ENCODE measurements at regions not wholly inside any gene's neighbourhood (a gene's known extent, or its start where the extent isn't known, plus 50 kb on each side); places are given as distances from the start of the nearest gene placed in this dataset.

DNA sequence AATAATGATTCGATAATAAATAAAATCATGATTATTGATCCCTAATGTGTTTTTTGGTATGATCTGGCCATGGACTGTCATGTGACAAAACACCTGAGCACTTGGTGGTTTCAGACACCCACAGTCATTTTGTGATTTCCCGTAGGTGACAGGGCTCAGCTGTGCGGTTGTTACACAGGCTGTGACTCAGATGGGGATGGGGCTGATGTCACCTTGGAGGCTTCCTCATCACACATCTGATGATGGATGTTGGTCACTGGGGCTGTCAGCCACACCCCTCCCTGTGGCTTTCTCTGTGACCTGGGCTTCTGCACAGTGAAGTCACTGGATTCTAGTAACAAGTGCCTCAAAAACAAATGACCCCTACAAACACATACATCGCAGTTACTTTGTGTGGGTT, 995.1 kb downstream of the BRD1 start:
- H3K4me3 ChIP-seq (ENCODE audit: low read length, poor library complexity, severe bottlenecking): no peak overlapping the region
- H2AFZ ChIP-seq (ENCODE audit: low read length): no peak overlapping the region
- no peak overlapping the region for H3K4me2 ChIP-seq (ENCODE audit: low read depth, low read length, poor library complexity, severe bottlenecking)
- TF ChIP-seq, protein P1, sequence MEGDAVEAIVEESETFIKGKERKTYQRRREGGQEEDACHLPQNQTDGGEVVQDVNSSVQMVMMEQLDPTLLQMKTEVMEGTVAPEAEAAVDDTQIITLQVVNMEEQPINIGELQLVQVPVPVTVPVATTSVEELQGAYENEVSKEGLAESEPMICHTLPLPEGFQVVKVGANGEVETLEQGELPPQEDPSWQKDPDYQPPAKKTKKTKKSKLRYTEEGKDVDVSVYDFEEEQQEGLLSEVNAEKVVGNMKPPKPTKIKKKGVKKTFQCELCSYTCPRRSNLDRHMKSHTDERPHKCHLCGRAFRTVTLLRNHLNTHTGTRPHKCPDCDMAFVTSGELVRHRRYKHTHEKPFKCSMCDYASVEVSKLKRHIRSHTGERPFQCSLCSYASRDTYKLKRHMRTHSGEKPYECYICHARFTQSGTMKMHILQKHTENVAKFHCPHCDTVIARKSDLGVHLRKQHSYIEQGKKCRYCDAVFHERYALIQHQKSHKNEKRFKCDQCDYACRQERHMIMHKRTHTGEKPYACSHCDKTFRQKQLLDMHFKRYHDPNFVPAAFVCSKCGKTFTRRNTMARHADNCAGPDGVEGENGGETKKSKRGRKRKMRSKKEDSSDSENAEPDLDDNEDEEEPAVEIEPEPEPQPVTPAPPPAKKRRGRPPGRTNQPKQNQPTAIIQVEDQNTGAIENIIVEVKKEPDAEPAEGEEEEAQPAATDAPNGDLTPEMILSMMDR (conservative IDR thresholded peaks at IDR 0.05; ENCODE audit: low read length): no peak
- TF ChIP-seq EZH2phosphoT487 (IDR thresholded peaks at IDR 0.05; ENCODE audit: borderline replicate concordance): no peak
- no peaks in the 10 kb centered on the region for H3K27me3 ChIP-seq (ENCODE audit: insufficient read depth, low read length, poor library complexity, severe bottlenecking)
- H3K9me3 ChIP-seq (ENCODE audit: insufficient read depth, low read depth, low read length): peaks cover 7% of the 10 kb centered on the region; the same call in 1 of the 2 replicates
- no peaks in the 10 kb centered on the region for H3K4me1 ChIP-seq (ENCODE audit: insufficient read depth, low read length, poor library complexity, severe bottlenecking)
- no peaks in the 10 kb centered on the region for H3K79me2 ChIP-seq (ENCODE audit: insufficient read depth, low read length)
- H3F3A ChIP-seq (ENCODE audit: low read depth): no peaks in the 10 kb centered on the region
- no peaks in the 10 kb centered on the region for H4K20me1 ChIP-seq (ENCODE audit: insufficient read depth, low read length, poor library complexity, severe bottlenecking)
- no peaks in the 10 kb centered on the region for H3K36me3 ChIP-seq (ENCODE audit: insufficient read depth, low read length)
- no peak overlapping the region for H3K9ac ChIP-seq (ENCODE audit: low read depth, low read length, poor library complexity, severe bottlenecking)
- H3K9me2 ChIP-seq (replicated peaks; ENCODE audit: low read depth, low read length): no peaks in the 10 kb centered on the region

DNA sequence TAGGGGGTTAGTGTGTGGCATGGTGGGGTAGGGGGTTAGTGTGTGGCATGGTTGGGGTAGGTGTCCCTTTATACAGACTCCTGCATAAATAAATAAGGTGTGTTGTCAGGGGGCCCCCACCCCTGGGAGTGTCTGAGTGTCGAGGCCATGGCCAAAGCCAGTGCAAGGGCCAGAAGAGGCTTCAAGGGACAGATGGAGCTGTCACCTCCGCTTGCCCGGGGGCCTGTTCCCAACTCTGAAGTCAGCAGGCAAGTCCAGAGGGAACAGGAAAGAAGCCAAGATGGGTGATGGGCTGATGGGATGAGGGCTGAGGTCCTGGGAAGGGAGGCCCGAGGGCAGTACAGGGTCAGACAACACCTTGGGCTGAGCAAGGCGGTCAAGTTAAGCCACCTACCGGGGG, 997.8 kb downstream of the BRD1 start:
- Histone ChIP-seq H3K4me3 (ENCODE audit: low read length, poor library complexity, severe bottlenecking) (no peak overlapping the region), H3K9me3 (ENCODE audit: insufficient read depth, low read depth, low read length) (peaks cover 16% of the 10 kb centered on the region; the same call in 1 of the 2 replicates), H3K79me2 (ENCODE audit: insufficient read depth, low read length) (no peaks in the 10 kb centered on the region), H2AFZ (ENCODE audit: low read length) (no peak overlapping the region), H3K4me2 (ENCODE audit: low read depth, low read length, poor library complexity, severe bottlenecking) (no peak overlapping the region), H3K9me2 (replicated peaks; ENCODE audit: low read depth, low read length) (no peaks in the 10 kb centered on the region), H3F3A (ENCODE audit: low read depth) (no peaks in the 10 kb centered on the region), H4K20me1 (ENCODE audit: insufficient read depth, low read length, poor library complexity, severe bottlenecking) (no peaks in the 10 kb centered on the region), H3K9ac (ENCODE audit: low read depth, low read length, poor library complexity, severe bottlenecking) (no peak overlapping the region), H3K27me3 (ENCODE audit: insufficient read depth, low read length, poor library complexity, severe bottlenecking) (no peaks in the 10 kb centered on the region), H3K4me1 (ENCODE audit: insufficient read depth, low read length, poor library complexity, severe bottlenecking) (no peaks in the 10 kb centered on the region), H3K36me3 (ENCODE audit: insufficient read depth, low read length) (no peaks in the 10 kb centered on the region)
- TF ChIP-seq, protein P1 (conservative IDR thresholded peaks at IDR 0.05; ENCODE audit: low read length): no peak
- no peak for TF ChIP-seq EZH2phosphoT487 (IDR thresholded peaks at IDR 0.05; ENCODE audit: borderline replicate concordance)

DNA sequence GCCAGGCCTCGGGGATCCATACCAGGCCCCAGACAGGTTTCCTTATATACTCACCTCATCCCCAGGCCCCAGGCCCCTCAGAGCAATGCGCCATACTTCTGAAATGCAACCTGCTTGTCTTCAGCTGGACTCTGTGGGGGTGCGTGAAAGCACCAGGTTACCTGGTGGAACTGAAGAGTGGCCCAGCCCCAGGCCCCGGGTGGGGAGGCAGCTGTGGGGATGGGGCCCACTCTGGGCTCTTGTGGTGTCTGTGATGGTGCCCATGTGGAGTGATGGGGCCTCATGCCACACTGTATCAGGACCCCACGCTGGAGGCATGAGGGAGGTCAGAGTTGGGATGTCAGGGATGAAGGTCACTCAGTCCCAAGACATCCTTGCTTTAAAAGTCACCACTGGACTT, 999.0 kb downstream of the BRD1 start:
- TF ChIP-seq, protein P1 (conservative IDR thresholded peaks at IDR 0.05; ENCODE audit: low read length): no peak
- no peak for TF ChIP-seq EZH2phosphoT487 (IDR thresholded peaks at IDR 0.05; ENCODE audit: borderline replicate concordance)
- Histone ChIP-seq H3K4me1 (ENCODE audit: insufficient read depth, low read length, poor library complexity, severe bottlenecking) (no peaks in the 10 kb centered on the region), H3K36me3 (ENCODE audit: insufficient read depth, low read length) (no peaks in the 10 kb centered on the region), H3K4me3 (ENCODE audit: low read length, poor library complexity, severe bottlenecking) (no peak overlapping the region), H3K4me2 (ENCODE audit: low read depth, low read length, poor library complexity, severe bottlenecking) (no peak overlapping the region), H3K9me3 (ENCODE audit: insufficient read depth, low read depth, low read length) (peaks cover 16% of the 10 kb centered on the region; the same call in 1 of the 2 replicates), H3K79me2 (ENCODE audit: insufficient read depth, low read length) (no peaks in the 10 kb centered on the region), H3K27me3 (ENCODE audit: insufficient read depth, low read length, poor library complexity, severe bottlenecking) (no peaks in the 10 kb centered on the region), H3F3A (ENCODE audit: low read depth) (no peaks in the 10 kb centered on the region), H3K9ac (ENCODE audit: low read depth, low read length, poor library complexity, severe bottlenecking) (no peak overlapping the region), H4K20me1 (ENCODE audit: insufficient read depth, low read length, poor library complexity, severe bottlenecking) (no peaks in the 10 kb centered on the region), H3K9me2 (replicated peaks; ENCODE audit: low read depth, low read length) (no peaks in the 10 kb centered on the region), H2AFZ (ENCODE audit: low read length) (no peak overlapping the region)
